Stimulated activated CD8-positive, alpha-beta memory T cell treated with anti-CD3 and anti-CD28 coated beads, Interleukin-7, amount 100 ng/mL, for 4 hours (primary cell): ENCODE measurements at regions not wholly inside any gene's neighbourhood (a gene's known extent, or its start where the extent isn't known, plus 50 kb on each side); places are given as distances from the start of the nearest gene placed in this dataset.

Experiments used
- DNase-seq, 2 donors: peaks; one replicate each; pipeline ENCODE4 v3.0.0-alpha.2; 2020; ENCODE audit warnings: low read depth in 2 of 2

DNA sequence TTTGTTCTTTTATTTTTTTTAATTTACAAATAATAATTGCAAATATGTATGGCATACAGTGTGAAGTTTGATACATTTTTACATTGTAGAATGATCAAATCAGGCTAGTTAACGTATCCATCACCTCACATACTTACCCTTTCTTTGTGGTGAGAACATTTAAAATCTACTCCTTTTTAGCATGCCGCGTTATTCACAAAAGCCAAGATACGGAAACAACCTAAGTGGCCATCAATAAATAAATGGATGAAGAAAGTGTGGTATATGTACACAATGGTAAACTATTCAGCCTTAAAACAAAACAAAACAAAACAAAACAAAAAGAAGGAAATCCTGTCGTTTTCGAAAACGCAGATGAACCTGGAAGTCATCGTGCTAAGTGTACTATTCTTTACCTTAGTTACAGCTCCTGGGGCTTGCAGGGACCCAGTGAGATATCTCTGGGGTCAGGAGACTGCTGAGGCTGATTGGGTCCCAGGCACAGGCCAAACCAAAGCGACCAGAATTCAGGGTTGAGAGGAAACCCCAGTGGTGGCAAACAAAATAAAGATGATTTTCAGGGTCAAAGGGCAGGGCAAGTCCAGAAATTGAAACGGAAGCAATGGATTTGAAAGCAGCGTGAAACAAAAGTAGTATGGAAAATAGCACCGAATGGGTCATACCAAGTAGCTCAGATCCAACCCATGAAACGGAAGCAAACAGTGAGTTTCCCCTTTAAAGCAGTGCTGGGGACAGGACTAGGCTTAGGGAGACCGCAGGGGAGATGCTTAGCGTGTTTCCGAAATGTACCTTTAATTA, 188.2 kb downstream of the PLPP3 start:
- no peak for DNase-seq

- DNase-seq: no peak
These were observed 189.0 kb downstream of the PLPP3 start for GRCh38 chr1:56390232-56390867.

DNA sequence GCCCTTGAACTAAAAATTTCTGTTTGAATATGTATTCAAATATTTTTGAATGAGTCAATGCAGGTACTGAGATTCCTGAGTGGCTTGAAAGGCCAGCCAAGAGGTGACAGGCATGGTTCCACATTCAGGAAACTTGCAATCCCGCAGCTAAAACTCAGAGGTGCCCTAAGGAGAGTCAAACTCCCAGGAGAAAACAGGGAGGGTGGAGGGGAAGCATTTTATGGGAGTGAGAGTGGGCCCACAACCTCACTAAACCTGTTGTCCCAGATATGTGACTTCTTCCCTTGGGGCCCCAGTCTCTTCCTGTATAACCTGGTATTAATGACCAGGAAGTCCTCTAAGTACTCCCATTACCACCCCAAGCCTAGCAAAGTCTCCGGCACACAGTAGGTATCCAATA, 189.6 kb downstream of the PLPP3 start:
- DNase-seq: no peak

GRCh38 chr1:56387071-56387740, 192.2 kb downstream of the PLPP3 start:
- no peak for DNase-seq

DNA sequence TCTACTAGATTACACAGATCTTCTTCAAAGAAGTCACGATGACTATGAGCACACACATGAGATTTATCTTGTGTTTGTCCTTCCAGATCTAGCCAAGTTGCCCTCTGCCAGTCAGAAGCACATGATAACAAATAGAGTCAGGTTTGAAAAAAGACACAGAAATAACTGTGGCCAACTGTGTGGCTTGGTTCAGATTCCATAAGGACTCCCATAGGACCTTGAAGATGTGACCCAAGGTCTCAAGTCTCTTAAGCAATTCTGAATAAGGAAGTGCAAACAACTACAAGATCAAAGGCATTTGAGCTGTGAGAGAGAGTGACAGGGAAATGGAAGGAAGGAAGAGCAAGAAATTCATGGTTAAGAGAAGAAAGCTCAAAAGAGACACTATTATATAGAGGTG, 194.0 kb downstream of the PLPP3 start:
- no peak for DNase-seq

- DNase-seq: no peak
These were observed 196.4 kb downstream of the PLPP3 start for GRCh38 chr1:56382929-56383328.

GRCh38 chr1:56380531-56380930, 198.8 kb downstream of the PLPP3 start:
- no peak for DNase-seq

DNA sequence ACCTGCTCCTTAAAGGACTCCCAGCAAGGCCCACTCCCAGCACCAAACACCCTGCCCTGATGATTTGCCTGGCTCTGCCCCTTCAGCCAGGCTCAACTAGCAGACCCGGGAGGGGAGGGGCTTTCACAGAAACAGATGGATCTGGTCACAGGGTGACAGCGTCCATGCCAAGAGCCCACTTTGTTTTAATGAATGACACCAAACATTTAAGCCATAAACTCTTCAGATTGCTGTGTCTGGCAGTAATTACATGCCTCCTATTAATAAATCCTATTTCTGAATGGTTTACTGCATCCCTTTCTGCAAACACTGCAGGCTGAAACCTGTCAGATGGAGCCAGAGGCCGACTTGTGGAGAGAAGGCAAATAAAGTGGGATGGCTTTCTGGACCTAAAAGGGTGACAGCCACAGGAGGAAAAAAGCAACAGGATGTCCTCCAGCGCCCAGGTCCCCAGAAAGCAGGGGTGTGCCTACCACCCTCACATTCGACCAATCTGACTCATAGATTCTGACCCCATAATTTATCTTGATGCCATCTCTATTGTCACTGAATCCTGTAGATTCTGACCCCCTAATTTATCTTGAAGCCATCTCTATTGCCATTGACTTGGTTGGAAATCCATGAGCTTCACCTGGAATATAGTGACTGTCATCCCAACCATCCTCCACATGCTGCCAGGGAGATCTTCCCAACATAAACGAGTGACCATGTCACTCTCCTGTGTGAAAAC, 200.9 kb downstream of the PLPP3 start:
- DNase-seq: no peak

DNA sequence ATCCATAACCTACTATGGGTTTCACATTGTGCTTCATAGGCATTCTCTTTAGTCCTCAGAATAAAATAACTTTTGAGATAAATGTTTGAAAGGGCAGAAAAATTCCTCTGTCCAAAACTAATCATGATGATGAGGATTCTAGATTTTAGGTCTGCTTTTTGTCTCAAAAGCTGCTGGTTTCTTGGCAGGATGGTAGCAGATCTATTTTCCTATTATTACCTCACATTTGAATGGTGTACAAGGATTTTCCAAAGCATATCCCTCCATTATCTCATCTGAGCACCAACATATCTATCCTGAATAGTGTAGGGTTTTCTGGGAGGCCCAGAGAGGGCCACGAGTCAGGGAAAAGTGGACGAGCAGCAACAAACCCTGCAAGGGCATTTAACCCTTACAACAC, 201.9 kb downstream of the PLPP3 start:
- DNase-seq: no peak

- no peak for DNase-seq
These were observed 203.0 kb downstream of the PLPP3 start for GRCh38 chr1:56376188-56376984.

- DNase-seq: no peak
These were observed 204.0 kb downstream of the PLPP3 start for GRCh38 chr1:56375326-56375804.

DNA sequence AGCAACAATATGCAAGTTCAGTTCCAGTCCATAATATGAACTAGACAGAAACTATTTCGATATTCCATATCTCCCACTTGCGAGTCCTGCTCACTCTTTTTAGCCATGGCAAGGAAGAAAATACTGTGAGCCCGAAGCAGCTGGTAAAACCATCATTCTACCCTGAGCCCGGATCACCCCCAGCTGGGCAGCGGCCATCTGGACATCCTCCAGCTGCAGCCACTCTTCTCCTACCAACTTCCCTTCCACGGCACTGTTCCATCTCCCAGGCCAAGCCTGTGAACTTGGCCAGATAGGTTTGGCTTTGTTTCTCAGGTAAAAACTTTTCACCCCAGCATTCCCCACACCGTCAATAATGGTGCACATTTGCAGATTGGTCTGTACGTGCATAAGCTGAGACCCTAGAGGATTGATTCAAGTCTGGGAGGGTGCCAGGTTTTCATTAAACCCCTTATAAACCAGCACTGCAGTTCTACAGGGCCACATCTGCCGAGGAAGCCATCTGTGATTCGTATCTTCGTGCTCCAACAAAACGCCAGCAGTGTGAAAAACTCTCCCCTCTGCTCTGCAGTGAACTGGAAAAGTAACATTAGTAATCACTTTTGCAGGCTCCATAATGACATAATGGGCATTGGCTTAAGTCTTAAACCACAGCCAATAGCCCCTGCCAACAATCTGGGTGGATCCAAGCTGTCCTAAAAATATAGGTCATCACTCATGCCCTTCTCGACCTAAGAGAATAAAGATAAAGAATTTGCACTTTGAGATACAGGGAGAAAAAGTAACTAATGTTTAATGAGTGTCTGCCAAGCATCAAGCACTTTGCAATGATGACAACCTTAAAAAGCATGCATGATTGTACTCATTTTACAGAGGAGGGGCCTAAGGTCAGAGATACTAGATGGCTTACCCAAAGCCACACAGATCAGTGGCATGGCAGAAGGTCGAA, 205.1 kb downstream of the PLPP3 start:
- DNase-seq: no peak

GRCh38 chr1:56370513-56370912, 208.8 kb downstream of the PLPP3 start:
- DNase-seq: no peak

GRCh38 chr1:56363007-56363770, 216.2 kb downstream of the PLPP3 start:
- DNase-seq: no peak

DNA sequence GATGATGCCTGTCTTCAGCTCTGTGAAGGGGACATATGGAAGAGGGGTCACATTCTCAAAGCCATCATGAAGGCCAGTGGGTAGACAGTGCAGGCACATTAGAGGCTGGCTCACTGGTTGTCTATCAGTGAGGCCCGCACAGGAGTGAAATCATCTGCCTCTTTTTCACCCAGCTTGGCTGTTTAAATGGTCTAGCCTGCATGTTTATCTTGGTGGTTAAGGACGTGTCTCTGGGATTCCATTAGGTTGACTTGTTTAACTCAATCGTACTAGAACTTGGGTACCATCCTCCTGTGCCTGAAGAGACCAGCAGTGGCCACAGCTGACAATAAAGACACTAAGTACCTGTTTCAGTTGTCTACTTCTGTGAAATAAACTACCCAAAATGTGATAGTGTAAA, 219.3 kb downstream of the PLPP3 start:
- no peak for DNase-seq

DNA sequence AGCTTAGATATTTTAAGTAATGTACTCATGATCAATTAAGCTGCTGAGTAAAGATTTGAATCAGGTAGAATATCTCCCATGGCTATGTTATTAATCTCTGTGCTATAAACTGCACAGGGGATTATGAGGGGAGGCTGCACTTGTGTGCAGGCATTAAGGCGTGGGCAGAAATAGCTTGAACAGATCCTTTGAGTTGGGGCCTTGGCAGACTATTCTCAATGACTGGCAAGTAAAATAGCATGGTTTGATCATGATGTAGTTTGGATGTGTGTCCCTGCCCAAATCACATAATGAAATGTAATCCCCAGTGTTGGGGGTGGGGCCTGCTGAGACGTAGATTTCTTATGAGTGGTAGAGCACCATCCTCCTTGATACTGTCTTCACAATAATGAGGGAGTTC, 220.3 kb downstream of the PLPP3 start:
- no peak for DNase-seq

DNA sequence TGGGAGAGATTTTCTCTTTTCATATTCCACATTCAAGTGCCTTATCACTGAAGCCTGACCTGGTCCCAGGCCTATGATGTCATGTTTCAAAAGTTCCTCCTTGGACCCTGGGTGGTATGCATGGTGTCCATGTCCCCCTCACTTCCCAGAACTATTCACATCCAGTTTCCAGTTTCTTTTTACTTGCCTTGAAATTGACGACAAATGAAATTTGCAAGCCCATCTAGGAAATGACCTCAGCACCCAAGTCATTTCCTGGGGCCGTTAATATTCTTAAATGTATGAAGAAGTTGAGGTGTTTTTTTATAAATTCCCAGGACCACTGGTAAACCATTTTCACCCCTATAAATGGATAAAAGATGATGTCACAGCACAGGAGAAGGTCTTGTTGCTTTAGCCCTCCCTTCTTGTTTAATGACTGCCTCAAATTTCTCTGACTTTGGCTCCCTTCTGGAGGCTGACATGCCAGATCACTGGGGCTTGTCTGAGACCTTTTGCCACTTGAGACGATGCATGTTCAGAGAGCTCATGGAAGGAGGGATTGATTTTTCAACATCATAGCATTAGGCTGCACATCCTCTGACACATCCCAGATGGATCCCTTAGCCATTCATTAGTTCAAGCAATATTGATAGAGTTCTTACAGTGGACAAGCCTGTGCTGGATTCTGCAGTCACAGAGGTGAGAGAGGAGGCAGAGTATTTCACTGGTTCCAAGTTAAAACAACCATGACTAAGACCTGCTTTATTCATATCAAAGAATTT, 221.3 kb downstream of the PLPP3 start:
- no peak for DNase-seq

- DNase-seq: no peak
These were observed 222.9 kb downstream of the PLPP3 start for GRCh38 chr1:56356376-56356990.
